T-helper 9 cell (primary cell): ENCODE measurements at regions not wholly inside any gene's neighbourhood (a gene's known extent, or its start where the extent isn't known, plus 50 kb on each side); places are given as distances from the start of the nearest gene placed in this dataset.

ENCODE experiments used
- DNase-seq: peaks from one replicate; pipeline ENCODE4 v3.0.0-alpha.2; 2020

DNA sequence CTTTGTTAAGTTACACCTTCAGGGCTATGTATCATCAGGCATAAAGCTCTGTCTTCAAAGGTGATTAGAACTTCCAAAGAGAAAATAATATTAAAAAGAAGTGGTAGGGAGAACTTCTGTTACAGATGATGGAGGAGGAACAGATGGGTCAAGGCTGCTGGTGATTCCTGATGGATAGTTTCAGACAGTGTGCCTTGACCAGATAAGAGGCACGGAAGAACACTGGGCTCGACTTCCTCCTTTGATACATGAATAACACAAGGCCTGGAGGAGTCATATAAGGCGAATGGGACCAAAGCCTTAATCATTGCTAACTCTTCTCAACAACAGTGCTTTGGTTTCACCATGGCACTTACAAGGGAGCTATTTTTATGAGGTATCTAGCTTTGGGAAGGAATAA lies 128.1 kb upstream of the RXFP2 start:
- no peak for DNase-seq

DNA sequence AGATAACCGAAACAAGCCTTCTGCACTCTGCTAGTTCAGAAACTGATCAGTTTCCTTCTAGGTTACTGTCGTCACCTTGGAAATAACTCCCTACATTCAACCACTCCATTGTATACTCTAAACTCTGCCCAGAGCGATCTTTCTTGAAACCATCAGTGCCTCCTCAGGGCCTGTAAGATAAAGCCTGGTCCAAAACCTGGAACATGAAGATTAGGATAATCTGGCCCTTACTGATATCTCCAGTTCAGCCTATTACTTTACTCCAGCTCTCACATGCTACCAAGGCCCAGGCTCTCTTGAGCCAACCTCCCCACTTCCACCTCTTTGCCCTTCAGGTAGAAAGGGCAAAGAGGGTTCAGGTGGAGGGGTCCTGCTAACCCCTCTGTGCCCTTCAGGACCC lies 125.3 kb upstream of the RXFP2 start:
- no peak for DNase-seq

DNA sequence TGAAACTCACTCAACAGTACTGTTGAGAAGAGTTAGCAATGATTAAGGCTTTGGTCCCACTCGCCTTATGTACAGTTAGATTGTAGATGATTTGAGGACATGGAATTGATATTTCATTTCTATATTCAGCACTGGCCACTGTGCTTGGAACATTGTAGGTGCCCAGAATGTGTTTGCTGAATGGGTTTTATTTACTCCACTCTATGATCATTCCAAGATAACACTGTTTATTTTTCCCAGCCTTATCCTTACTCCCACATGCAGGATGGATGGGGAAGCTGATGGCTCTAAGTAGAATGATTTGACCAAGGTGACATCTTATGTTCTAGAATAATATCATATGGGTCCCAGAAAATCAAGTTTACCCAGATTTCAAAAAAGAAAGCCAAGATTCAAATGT lies 124.6 kb upstream of the RXFP2 start:
- no peak for DNase-seq

DNA sequence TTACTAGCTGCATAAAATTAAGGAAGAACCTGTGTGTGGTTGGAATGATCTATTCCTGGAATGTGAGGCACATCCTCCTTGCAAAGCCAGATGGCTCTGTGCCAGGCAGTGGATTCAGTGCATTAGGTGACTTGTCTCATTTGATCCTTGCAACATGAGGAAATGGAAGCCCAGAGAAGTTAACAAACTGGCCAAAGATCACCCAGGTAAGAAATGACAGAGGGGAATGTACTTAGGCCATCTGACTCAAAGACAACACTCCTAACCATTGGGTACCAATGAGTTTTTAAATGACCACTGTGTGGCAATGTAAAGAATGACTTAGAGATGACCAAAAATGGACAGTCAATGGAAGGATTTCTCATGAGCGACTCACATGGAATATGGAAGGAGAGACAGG lies 114.2 kb upstream of the RXFP2 start:
- no peak for DNase-seq

DNA sequence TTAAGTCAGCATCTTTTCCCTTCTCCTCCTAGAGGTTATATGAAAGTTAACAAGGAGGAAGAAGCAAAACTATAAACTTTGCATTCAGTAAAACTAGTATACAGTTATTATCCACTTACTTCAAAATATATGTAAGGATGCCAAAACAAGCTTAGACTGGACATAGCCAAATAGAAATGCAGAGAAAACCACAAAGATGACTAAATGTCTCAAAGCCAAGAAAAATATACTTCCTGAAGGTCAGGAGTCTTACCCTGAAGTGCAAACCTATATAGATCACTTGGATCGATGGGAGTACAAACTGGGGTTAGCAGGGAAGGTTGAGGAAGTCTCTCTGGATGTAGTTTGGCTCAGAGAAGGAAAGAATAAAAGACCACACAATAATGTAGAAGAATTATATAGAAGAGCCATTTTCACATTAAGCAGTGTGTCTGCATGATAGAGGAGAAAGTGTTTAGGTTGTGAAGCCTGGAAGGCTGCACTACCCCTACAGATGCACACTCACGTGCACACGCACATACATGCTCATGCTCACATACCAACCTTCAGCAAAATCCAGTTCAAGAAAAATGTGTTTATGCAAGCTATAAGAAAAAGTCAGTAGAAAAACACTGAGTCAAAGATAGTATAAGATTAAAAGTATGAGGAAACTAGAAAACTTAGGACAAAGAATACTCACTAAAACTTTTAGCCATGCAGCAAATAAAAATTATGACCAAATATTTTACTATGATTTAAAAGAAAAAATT lies 112.1 kb upstream of the RXFP2 start:
- no peak for DNase-seq

DNA sequence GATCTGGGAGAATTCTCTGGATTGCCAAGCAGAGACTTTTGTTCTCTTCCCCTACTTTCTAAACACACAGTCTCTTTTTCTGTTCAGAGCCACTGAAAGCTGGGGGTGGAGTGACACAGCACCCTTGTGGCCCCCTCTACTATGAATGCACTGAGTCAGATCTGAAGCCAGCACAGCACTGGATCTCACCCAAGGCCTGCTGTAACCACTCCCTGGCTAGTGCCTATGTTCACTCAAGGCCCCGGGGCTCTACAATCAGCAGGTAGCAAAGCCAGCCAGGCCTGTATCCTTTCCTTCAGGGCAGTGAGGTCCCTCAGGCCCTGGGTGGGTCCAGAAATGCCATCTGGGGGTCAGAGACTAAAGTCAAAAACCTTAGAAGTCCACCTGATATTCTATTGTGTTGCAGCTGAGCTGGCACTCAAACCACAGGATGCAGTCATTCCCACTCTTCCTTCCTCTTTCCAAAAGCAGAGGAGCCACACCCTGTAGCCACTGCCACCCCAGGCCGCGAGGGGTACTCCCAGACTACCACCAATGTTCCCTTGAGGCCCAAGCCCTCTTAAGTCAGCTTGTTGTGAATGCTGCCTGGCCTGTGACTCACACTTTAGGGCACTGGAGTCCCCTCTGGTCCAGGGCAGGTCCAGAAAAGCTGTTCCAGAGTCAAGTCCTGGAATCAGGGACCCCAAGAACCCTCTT lies 110.1 kb upstream of the RXFP2 start:
- DNase-seq = no peak

DNA sequence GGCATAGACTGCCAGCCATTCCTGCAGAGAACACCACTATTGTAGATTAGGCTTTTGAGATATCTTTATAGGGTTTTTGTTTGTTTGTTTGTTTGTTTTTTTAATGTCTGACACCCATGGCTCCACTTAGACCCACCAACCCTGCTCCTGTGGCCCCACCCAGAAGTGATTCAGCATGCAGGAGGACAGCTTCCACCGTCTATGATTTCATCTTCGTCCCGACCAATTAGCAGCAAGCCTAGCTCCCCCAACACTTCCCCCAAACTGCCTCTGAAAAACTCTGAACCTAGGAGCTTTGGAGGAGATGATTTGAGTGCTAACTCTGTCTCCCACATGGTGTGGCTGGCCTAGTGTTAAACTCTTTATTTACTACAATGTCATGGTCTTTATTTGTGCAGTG lies 108.3 kb upstream of the RXFP2 start:
- DNase-seq = no peak

DNA sequence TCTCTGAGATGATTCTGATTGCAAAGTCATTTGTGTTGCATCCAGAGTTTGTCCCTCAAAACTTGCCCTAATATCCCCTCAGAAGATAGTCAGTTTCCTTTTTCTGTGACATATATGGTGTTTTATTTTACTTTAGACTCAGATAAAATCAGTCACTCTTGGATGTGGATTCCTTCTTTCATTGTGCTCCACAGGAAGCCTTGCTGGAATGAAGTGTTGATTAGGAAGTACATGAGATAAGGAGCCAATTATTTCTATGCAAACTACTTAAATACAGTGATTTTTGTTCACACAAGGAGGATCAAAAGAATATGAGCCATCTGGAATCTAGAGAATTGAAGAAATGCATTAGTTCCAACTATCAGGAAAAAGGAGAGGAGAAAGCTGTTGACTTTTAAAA lies 107.6 kb upstream of the RXFP2 start:
- DNase-seq = no peak

DNA sequence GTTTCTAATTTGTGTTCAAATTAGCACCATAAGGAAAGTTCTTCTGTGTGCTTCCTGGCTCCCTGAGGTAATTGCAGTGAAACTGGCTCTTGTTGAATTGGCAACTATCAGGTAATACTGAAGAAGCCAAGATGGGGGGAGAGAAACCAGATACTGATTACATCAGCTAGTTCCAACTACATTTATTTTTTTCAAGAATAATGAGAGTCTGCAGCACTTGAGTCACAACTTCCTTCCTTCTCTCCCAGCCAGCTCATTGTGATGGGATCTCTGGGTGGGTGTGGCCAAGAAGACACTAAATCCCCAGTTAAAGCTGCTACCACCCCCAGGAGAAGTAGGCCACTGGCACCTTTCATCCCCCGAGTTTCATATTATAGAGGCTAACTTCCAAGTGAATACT lies 100.7 kb upstream of the RXFP2 start:
- DNase-seq = no peak

DNA sequence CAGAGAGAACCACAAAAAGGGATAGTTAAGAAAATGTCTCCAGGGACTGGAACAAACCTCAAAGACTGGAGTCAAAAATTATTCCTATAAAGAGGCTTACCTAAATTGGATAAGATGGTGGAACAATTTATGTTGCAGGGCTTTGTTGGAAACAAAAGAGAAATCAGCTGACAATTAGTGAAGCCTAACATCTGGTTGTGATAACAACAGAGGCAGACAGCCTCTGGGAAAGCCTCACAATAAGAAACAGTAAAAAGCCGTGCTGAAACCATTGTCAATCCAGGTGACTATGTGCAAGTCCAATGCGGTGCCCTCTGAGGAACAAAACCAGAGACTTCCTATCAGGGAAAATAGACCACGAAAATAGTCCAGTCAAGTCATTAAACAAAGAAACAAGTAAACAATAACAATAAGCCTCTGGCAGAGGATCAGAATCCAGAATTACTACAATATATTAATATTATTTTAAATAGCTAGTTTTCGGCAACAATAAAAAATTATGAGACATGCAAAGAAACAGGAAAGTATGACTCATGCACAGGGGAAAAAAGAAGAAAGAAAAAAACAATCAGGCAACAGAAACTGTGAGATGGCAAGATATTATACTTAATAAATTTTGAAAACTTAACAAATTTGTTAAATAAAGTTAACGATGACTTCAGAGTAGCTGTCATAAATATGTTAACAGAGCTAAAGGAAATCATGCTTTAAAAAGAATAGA lies 99.7 kb upstream of the RXFP2 start:
- no peak for DNase-seq

DNA sequence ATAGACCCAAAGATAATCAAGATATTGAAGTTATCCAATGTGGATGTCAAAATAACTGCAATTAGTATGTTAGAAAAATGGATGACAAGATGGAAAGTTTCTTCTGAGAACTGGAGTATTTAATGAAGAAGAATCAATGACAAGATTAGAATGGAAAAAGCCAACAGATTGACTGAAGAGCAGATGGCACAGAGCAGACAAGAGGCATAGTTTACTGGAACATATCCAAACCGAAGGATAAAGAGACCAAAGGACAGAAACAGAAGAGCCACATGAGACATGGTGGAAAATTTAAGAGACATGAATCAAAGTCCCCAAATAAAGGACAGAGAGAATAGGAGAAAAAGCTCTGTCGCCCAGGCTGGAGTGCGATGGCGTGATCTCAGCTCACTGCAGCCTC lies 89.6 kb upstream of the RXFP2 start:
- no peak for DNase-seq

DNA sequence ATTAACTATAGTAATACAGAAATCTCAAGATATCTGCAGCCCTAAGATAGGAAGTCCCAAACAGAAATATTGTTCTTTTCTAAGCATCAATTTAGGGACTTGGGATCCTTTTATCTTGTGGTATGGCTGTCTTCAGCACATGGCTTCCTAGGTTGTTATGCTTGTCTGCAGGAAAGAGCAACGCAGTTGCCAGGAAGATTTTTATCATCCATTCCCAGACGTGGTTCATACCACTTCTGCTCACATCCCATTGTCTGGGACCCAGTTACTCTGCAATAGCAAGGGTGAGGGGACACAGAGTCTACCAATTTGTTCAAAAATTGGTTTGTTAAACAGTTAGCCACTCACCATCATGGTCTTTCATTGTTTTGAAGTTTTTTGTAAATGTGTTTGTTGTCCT lies 85.6 kb upstream of the RXFP2 start:
- DNase-seq = no peak

DNA sequence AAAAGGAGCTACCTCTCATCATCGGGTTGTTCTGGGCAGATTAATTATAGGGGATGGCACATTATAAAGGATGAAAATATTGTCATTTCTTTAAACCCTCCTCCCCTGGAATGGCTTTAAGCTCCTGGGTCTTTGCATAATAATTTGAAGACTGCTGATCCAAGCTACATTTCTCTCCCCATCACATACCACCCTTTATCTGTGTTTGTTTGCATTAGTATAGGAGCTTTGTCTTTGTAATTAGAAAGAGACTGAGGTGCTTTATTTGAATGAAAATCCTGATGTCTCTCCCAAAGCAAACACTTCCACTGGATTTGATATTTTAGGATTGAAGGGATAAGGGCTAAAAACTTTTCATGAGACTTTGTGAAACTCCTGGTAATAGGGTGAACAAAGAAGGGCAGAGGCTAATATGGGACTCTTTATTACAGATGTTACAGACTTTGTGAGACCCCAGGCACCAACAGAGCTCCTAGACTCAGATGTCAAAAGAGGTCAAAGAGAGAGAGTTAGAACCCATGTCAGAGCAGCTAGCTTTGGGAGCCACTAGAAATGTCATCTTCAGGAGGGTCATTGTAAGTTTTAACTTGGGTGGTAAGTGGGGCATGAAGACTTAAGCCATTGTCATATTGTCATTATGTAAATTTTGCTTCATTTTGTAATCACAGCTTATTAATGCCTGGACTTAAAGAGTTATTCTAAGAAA lies 75.3 kb upstream of the RXFP2 start:
- DNase-seq = no peak

DNA sequence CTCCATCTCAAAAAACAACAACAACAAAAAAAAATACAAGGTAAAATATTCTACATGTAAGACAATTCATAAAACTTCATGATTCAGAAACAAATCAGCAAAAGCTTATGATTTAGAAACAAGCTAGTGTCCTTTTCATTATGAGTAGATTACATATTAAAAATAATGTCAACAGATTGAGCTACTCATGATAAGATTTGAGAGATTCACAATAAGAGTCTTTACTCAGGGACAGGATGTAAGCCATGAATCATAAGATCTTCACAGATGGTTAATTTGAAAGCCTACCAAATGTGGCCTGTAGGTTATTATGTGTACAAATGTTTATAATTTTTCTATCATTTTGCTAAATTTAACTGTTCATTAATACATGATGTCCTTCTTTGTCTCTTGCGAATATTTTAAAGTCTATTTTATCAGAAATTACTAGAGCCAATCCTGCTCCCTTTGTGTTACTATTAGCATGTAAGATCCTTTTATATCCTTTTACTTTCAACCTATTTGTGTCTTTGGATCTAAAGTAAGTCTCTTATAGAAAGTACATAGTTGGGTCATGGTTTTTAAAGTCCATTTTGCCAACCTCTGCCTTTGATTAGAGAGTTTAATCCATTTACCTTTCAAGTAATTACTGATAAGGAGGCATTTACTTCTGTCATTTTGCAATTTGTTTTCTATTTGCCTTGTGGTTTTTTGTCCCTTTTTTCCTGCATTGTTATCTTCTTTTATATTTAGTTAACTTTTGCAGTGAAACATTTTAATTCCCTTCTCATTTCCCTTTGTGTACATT lies 68.3 kb upstream of the RXFP2 start:
- DNase-seq = no peak

DNA sequence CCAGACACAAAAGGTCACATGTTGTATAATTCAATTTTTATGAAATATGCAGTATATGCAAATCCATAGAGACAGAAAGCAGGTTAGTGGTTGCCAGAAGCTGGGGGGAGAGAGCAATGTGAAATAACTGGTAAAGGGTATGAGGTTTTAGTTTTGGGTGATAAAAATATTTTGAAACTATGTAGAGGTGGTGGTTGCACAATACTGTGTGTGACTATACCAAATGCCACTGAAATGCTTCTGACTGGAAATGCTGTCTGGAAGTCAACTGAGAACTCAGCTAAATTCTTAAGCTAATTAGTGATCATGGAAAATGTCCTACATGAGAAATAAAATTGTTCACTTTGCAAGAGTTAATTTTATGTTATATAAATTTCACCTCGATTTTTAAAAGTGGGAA lies 65.3 kb upstream of the RXFP2 start:
- DNase-seq = no peak

DNA sequence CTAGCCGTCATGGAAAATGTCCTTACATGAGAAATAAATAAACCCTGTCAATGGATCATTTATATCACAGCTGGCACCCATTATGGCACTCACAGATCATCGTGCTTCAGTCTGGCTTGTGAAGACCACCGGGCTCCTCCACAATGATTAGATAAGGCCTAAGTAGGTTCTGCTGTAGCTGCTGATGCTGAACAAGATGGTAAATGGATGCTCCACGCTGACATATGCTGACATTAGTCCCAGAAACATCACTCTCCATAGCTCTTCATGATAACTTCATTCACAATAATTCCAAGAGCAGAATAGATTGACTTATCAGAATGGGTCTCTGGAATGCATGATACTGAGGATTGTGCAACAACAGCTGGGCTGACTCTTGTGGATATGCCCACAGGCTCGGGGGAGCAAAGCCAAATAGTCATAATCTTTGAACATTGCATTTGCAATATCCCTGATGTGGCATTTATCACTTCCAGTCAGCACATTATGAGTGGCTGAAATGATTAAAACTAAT lies 63.8 kb upstream of the RXFP2 start:
- no peak for DNase-seq

DNA sequence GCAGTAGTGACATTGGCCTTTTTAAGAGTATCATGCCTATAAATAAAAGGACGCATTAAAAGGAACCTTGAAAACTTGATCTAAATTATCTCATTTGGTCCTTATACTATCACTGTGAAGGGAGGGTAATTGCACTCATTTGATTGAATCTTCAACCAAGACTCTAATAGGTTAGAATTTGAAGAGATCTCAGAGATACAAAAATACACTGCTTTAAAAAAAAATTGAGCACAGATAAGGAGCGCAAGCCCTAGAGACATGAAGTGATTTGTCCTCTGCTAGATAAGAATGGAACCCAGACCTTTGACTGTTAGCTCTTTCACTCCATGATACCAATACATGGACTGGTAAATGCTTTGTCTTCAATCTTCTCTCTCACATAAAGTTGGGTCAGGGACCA lies 58.2 kb upstream of the RXFP2 start:
- DNase-seq = no peak

DNA sequence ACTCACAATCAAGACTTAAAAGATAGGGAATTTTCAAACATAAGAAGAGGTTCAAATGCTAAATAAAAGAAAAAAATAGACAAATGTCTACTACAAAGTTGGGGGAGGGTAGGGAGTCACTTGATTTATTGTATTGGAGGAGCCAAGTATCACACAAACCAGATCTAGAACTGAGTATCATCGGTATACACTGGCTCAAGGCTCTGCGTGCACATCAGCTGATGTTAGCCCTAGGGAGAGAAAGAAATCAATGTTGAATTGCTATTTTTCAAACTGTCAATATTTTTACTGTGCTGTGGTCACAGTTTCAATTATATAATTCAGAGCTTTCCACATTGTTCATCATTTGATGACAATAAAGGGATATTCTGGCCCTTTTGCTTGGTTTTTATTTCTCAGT lies 54.9 kb upstream of the RXFP2 start:
- DNase-seq = no peak

DNA sequence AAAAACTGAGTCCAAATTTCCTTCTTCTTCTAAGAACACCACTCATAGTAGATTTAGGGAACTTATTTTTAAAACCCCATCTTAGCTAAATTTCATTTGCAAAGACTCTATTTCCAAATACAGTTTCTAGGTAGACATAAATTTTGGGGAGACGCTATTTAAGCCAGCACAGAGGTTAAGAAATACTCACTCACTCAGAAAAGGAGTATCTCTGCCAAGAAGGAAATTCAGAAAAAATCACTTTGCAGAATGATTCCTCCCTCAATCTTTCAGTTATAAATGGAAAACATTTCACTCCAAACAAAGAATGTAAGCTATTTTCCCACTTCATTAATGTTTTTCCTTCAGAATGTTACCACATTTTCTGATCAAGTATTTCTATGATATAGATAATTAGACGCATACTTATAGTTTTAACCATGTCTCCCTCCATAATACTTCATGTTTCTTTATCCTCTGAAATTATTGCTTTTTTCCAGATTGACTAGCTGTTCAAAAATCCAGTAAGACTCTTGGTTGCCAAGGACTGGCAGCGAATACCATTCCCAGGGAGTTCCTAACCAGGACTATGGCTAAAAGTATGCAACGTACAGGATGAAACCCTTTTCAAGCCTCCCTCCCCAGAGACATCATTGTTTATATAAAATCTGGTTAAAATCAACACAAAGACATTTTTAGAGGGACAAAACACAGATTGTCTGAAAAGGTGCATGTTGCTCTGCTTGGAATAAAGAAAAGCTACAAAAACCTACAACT lies 52.5 kb upstream of the RXFP2 start:
- no peak for DNase-seq
